ENCODE measurements at regions not wholly inside any gene's neighbourhood (a gene's known extent, or its start where the extent isn't known, plus 50 kb on each side); places are given as distances from the start of the nearest gene placed in this dataset.

GRCh38 chr16:85195900-85196772, 83.9 kb upstream of the CIBAR2 start:
- TF ChIP-seq CTCF (IDR thresholded peaks at IDR 0.05) (no peak), POLR2A (IDR thresholded peaks at IDR 0.05) (no peak)

Measured in body of pancreas (tissue), 4 donors.